HAP-1 (cell line): ENCODE measurements at regions not wholly inside any gene's neighbourhood (a gene's known extent, or its start where the extent isn't known, plus 50 kb on each side); places are given as distances from the start of the nearest gene placed in this dataset.
"Not testable (repeated sequence)": the region's sequence is repeated elsewhere in the genome, so short reads cannot be mapped to it uniquely, and the experiment has no call there.

Experiments used
- DNase-seq, 2 experiments: peaks; one replicate each; pipeline ENCODE4 v3.0.0-alpha.2; 2016 to 2020; ENCODE audit warnings: low spot score in 2 of 2
- H3K27me3 ChIP-seq: fragments of 250-450 bp; sonication (Bioruptor Pico); 2 replicates; pipeline ENCODE4 v1.5.1; 2020; ENCODE audit warnings: low read depth, mild to moderate bottlenecking, moderate library complexity
- H3K36me3 ChIP-seq: fragments of 250-450 bp; sonication (Bioruptor Pico); replicated peaks from 2 replicates; pipeline ENCODE4 v1.5.1; 2020; ENCODE audit warnings: mild to moderate bottlenecking
- H3K4me1 ChIP-seq: fragments of 250-450 bp; sonication (Bioruptor Pico); 2 replicates; pipeline ENCODE4 v1.5.1; 2020; ENCODE audit warnings: mild to moderate bottlenecking
- H3K4me3 ChIP-seq: fragments of 250-450 bp; sonication (Bioruptor Pico); 2 replicates; pipeline ENCODE4 v1.5.1; 2020; ENCODE audit warnings: mild to moderate bottlenecking, moderate library complexity
- H3K9me3 ChIP-seq: fragments of 250-450 bp; sonication (Bioruptor Pico); 2 replicates; pipeline ENCODE4 v1.5.1; 2020; ENCODE audit warnings: mild to moderate bottlenecking, moderate library complexity
- in situ Hi-C: fragments of 300-500 bp; cut with MboI; formaldehyde crosslinking; loops from 3 replicates; pipeline ENCODE4 v1.14.3; 2020; ENCODE audit warnings: low sequenced_read_pairs, inconsistent platforms, mixed read lengths

- H3K36me3 ChIP-seq, H3K4me1 ChIP-seq, H3K4me3 ChIP-seq, in situ Hi-C loops, DNase-seq, H3K9me3 ChIP-seq, H3K27me3 ChIP-seq: not testable (repeated sequence)
These were observed 672.6 kb downstream of the UQCRFS1 start for GRCh38 chr19:28540385-28540784.

- H3K9me3 ChIP-seq, result no peaks in the 10 kb centered on the region
- H3K27me3 ChIP-seq, result no peaks in the 10 kb centered on the region
- H3K4me3 ChIP-seq, result no peak overlapping the region
- in situ Hi-C loops, result no loop called here
- H3K36me3 ChIP-seq, result no peaks in the 10 kb centered on the region
- H3K4me1 ChIP-seq, result no peaks in the 10 kb centered on the region
- DNase-seq, result no peak
These were observed 673.2 kb downstream of the UQCRFS1 start for GRCh38 chr19:28539759-28540158.

DNA sequence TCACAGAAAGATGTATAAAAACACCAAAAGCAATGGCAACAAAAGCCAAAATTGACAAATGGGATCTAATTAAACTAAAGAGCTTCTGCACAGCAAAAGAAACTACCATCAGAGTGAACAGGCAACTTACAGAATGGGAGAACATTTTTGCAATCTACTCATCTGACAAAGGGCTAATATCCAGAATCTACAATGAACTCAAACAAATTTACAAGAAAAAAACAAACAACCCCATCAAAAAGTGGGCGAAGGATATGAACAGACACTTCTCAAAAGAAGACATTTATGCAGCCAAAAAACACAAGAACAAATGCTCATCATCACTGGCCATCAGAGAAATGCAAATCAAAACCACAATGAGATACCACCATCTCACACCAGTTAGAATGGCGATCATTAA is 674.4 kb downstream of the UQCRFS1 start:
- in situ Hi-C loops, DNase-seq, H3K9me3 ChIP-seq, H3K4me3 ChIP-seq, H3K27me3 ChIP-seq, H3K36me3 ChIP-seq, H3K4me1 ChIP-seq: not testable (repeated sequence)

GRCh38 chr19:28537896-28538295 is 675.1 kb downstream of the UQCRFS1 start:
- Histone ChIP-seq H3K4me3 (no peak overlapping the region), H3K36me3 (no peaks in the 10 kb centered on the region), H3K4me1 (no peaks in the 10 kb centered on the region), H3K9me3 (no peaks in the 10 kb centered on the region), H3K27me3 (no peaks in the 10 kb centered on the region)
- no peak for DNase-seq
- in situ Hi-C loops, result no loop called here

DNA sequence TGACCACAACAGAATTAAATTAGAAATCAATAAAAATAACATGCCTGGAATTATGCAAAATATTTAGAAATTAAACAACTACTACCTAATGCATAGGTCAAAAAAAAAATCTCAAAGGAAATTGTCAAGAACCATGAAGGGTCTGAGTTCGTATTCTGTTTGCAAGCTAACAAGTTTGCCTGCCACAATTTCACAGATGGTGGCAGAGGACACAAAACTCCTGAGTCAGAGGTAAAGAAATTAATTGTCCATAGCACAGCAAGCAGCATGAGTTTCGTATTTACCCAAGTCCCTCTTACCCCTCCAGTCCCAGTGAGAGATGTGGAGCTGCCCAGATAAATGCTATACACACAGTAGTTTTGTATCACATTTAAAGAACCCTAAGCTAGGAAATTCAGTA is 675.9 kb downstream of the UQCRFS1 start:
- no peaks in the 10 kb centered on the region for H3K36me3 ChIP-seq
- no peak overlapping the region for H3K4me3 ChIP-seq
- no peaks in the 10 kb centered on the region for H3K9me3 ChIP-seq
- no peak for DNase-seq
- no peaks in the 10 kb centered on the region for H3K4me1 ChIP-seq
- H3K27me3 ChIP-seq, result no peaks in the 10 kb centered on the region
- in situ Hi-C loops, result no loop called here

GRCh38 chr19:28535352-28535775 is 677.6 kb downstream of the UQCRFS1 start:
- Histone ChIP-seq H3K4me3 (no peak overlapping the region), H3K27me3 (no peaks in the 10 kb centered on the region), H3K4me1 (no peaks in the 10 kb centered on the region), H3K36me3 (no peaks in the 10 kb centered on the region), H3K9me3 (no peaks in the 10 kb centered on the region)
- DNase-seq, result no peak
- in situ Hi-C loops, result no loop called here

DNA sequence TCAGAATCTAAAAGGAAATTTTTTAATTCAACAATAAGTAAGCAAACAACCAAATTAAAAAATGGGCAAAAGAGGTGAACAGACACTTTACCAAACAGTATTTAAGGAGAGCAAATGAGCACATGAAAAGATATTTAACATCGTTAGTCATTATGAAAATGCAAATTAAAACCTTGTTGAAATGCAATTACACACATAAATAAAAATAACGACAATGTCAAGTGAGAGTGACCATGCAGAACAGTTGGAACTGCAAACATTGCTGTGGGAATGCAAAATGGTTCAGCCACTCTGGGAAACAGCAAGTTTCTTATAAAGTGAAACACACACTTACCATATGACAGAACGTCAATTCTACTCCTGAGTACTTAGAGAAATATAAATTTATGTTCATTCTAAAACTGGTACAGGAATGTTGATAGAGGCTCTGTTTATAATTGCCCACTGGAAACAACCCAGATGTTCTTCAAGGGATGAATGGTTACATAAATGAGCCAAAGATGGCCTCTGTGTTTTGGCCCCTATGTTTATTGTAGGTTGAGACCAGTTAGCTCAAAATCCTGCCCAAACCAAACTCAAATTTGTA is 678.1 kb downstream of the UQCRFS1 start:
- H3K27me3 ChIP-seq, result no peaks in the 10 kb centered on the region
- no peak overlapping the region for H3K4me3 ChIP-seq
- no peak for DNase-seq
- H3K4me1 ChIP-seq, result no peaks in the 10 kb centered on the region
- no peaks in the 10 kb centered on the region for H3K36me3 ChIP-seq
- in situ Hi-C loops, result no loop called here
- no peaks in the 10 kb centered on the region for H3K9me3 ChIP-seq

DNA sequence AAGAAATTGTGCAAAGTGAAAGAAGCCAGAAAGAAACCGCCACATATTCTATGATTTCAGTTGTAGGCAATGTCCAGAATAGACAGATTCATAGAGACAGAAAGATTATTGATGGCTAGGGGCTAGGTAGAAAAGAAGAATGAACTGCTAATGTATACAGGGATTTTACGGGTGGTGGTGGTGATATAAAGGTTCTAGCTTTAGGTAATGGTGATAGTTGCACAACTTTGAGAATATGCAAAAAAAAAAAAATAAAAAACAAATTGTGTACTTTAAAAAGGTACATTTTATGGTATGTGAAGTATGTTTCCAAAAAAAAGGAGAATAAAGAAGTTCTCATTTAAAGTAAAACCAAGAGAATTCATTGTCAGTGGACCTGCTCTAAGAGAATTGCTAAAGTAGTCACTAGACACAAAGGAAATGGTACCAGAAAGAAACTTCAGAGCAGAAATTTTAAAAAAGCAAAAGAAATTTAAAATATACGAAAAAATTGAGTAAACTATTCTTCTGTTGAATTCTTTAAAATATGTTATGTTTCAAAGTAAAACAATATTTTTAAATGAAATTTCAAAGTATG is 680.1 kb downstream of the UQCRFS1 start:
- in situ Hi-C loops, result no loop called here
- no peak for DNase-seq
- no peaks in the 10 kb centered on the region for H3K4me1 ChIP-seq
- no peaks in the 10 kb centered on the region for H3K9me3 ChIP-seq
- no peaks in the 10 kb centered on the region for H3K36me3 ChIP-seq
- H3K4me3 ChIP-seq, result no peak overlapping the region
- no peaks in the 10 kb centered on the region for H3K27me3 ChIP-seq

DNA sequence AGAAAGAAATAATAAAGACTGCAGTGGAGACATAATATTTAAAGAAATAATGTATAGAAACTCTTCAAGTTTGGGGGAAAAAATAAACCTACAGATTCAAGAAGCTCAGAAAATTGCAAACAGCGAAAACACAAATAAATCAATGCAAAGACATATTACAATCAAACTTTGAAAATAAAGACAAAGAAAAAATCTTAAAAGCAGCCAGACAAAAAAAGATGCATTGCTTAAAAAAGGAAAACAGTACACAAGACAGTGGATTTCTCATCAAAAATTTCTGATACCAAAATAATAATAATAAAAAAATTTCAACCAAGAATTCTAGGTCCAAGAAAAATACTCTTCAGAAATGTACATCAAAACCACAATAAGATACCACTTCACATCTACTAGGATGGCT is 681.0 kb downstream of the UQCRFS1 start:
- in situ Hi-C loops, result no loop called here
- no peak overlapping the region for H3K4me3 ChIP-seq
- DNase-seq, result no peak
- no peaks in the 10 kb centered on the region for H3K9me3 ChIP-seq
- no peaks in the 10 kb centered on the region for H3K27me3 ChIP-seq
- H3K4me1 ChIP-seq, result no peaks in the 10 kb centered on the region
- H3K36me3 ChIP-seq, result no peaks in the 10 kb centered on the region

GRCh38 chr19:28530406-28531035 is 682.4 kb downstream of the UQCRFS1 start:
- Histone ChIP-seq H3K9me3 (no peaks in the 10 kb centered on the region), H3K27me3 (no peaks in the 10 kb centered on the region), H3K4me1 (no peaks in the 10 kb centered on the region), H3K4me3 (no peak overlapping the region), H3K36me3 (no peaks in the 10 kb centered on the region)
- in situ Hi-C loops, result no loop called here
- DNase-seq, result no peak

DNA sequence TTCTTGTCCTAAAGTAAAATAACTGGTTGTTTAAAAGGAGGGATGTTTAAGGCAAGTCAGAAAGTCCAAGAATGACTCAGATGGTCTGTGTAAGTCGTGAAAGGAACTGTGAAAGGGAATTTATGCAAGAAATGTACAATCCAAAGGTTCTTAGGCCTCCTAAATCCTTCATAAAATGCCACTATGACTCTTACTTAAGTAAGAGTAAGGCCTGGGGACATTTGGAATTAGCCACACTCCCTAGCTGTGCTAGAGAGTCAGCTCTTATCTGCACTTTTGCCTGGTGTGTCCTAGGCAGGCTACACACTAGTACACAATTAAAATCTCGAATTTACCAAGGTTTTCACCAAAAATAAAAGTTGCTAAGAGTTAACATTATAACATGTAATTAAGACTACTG is 686.9 kb downstream of the UQCRFS1 start:
- DNase-seq, result no peak
- Histone ChIP-seq H3K4me1 (no peaks in the 10 kb centered on the region), H3K9me3 (no peaks in the 10 kb centered on the region), H3K36me3 (no peaks in the 10 kb centered on the region), H3K27me3 (no peaks in the 10 kb centered on the region), H3K4me3 (no peak overlapping the region)
- in situ Hi-C loops, result no loop called here

DNA sequence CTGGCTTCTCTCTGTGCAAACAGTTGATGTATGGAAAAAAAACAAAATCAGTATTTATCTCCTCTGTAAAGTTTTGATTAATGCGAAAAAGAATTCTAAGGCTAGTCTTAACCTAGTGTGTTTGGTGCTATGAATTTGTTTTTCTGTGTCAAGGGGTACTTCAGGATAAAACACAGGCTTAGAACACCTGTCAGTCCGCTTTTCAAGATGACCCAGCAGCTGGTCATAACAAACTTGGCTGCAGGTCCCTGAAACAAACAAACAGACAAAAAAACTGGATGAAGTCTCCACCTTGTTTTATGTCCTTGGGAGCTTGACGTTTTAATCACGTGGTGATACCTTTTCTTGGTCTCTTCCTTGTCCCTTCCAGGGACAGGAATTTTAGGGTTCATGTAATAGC is 689.3 kb downstream of the UQCRFS1 start:
- Histone ChIP-seq H3K4me1 (no peaks in the 10 kb centered on the region), H3K9me3 (no peaks in the 10 kb centered on the region), H3K27me3 (no peaks in the 10 kb centered on the region), H3K36me3 (no peaks in the 10 kb centered on the region), H3K4me3 (no peak overlapping the region)
- DNase-seq, result no peak
- in situ Hi-C loops, result no loop called here

GRCh38 chr19:28522545-28522922 is 690.4 kb downstream of the UQCRFS1 start:
- in situ Hi-C loops, result no loop called here
- Histone ChIP-seq H3K9me3 (no peaks in the 10 kb centered on the region), H3K4me1 (no peaks in the 10 kb centered on the region), H3K27me3 (no peaks in the 10 kb centered on the region), H3K36me3 (no peaks in the 10 kb centered on the region), H3K4me3 (no peak overlapping the region)
- DNase-seq, result no peak

DNA sequence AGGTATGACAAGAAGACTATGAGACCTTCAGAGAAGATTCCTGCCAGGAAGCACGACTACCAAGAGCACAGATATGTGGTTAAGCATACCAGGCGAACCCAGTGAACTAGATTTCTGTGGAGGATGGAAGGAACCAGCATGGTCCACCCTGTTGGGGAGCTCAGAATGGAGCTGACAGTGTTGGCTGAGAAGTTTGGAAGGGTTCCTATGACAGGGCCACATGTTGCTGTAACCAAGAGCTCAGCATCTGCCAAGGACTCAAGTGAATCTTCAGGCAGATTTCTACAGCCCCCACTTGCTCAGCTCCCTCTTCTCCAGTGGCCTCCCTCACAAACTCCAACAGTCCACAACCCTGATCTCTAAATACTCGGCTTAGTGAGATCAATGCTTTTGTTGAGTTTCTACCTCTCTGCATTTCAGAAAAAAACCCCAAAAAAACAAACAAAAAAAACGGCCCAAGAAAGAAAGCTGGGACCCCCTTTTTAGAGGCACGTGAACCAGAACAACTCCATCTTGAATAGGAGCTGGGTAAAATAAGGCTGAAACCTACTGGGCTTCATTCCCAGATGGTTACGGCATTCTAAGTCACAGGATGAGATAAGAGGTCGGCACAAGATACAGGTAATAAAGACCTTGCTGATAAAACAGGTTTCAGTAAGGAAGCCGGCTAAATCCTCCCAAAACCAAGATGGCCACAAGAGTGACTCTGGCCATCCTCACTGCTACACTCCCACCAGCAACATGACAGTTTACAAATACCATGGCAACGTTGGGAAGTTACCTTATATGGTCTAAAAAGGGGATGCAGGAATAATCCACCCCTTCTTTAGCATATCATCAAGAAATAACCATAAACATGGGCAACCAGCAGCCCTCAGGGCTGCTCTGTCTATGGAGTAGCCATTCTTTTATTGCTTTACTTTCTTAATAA is 691.1 kb downstream of the UQCRFS1 start:
- Histone ChIP-seq H3K27me3 (no peaks in the 10 kb centered on the region), H3K36me3 (no peaks in the 10 kb centered on the region), H3K4me3 (no peak overlapping the region), H3K4me1 (no peaks in the 10 kb centered on the region), H3K9me3 (no peaks in the 10 kb centered on the region)
- in situ Hi-C loops, result no loop called here
- DNase-seq, result no peak
